OCI-LY7 (cell line): ENCODE measurements at regions not wholly inside any gene's neighbourhood (a gene's known extent, or its start where the extent isn't known, plus 50 kb on each side); places are given as distances from the start of the nearest gene placed in this dataset.
A peak's percentile ranks its signal among the peaks of the same experiment; 100 is the strongest.

Experiments
- BruUV-seq: library from RNA; stranded (reverse); fragments of 400-500 nt; replicated peaks from 2 replicates; lab custom pipeline; 2021; lab: Mats Ljungman, UMichigan
- CTCF ChIA-PET: fragments of 300-600 bp; sonication (Branson Sonifier 250); formaldehyde crosslinking; loops from one replicate; lab custom pipeline; 2022; ENCODE audit warnings: antibody characterized with exemption; ENCODE audit not compliant: unreplicated experiment; lab: Charles Lee
- POLR2A ChIA-PET: fragments of 300-600 bp; sonication (Branson Sonifier 250); formaldehyde crosslinking; loops from one replicate; lab custom pipeline; 2022; ENCODE audit warnings: antibody characterized with exemption; lab: Charles Lee
- DNase-seq: peaks from one replicate; pipeline ENCODE4 v3.0.0-alpha.2; 2015; ENCODE audit warnings: low spot score
- H2AFZ ChIP-seq: fragments of 200-600 bp; sonication (generic), shearing (Covaris generic); 2 replicates; pipeline ENCODE4 v1.6.1; 2014; ENCODE audit warnings: mild to moderate bottlenecking, antibody characterized with exemption, low read length, moderate library complexity
- H3K27ac ChIP-seq: fragments of 200-600 bp; sonication (generic); 2 replicates; pipeline ENCODE4 v1.5.1; 2014; ENCODE audit warnings: mixed run types, low read depth, mild to moderate bottlenecking, moderate library complexity, low read length, inconsistent platforms; ENCODE audit not compliant: poor library complexity, severe bottlenecking
- H3K36me3 ChIP-seq: fragments of 200-600 bp; sonication (generic); 2 replicates; pipeline ENCODE4 v1.6.1; 2014; ENCODE audit warnings: mild to moderate bottlenecking, antibody characterized with exemption, low read length, moderate library complexity, mixed read lengths; ENCODE audit not compliant: insufficient read depth
- H3K4me1 ChIP-seq: fragments of 200-600 bp; sonication (generic); 2 replicates; pipeline ENCODE4 v1.5.1; 2014; ENCODE audit warnings: mild to moderate bottlenecking, low read length; ENCODE audit not compliant: insufficient read depth, poor library complexity, severe bottlenecking
- H3K4me2 ChIP-seq: fragments of 200-600 bp; sonication (generic); 2 replicates; pipeline ENCODE4 v1.6.1; 2014; ENCODE audit warnings: mild to moderate bottlenecking, low read length
- H3K4me3 ChIP-seq: fragments of 200-600 bp; sonication (generic); 2 replicates; pipeline ENCODE4 v1.5.1; 2014; ENCODE audit warnings: mild to moderate bottlenecking, low read depth, low read length; ENCODE audit not compliant: poor library complexity, severe bottlenecking
- H3K79me2 ChIP-seq: fragments of 200-600 bp; sonication (generic); 2 replicates; pipeline ENCODE4 v1.6.1; 2016; ENCODE audit warnings: low read depth, mild to moderate bottlenecking, low read length, moderate library complexity, mixed read lengths; ENCODE audit not compliant: insufficient read depth
- H3K9me2 ChIP-seq: fragments of 200-600 bp; sonication (generic); 2 replicates; pipeline ENCODE4 v1.6.1; 2016; ENCODE audit warnings: mild to moderate bottlenecking, low read length, mixed read lengths; ENCODE audit not compliant: insufficient read depth
- H3K9me3 ChIP-seq: fragments of 200-600 bp; sonication (generic); 2 replicates; pipeline ENCODE4 v1.6.1; 2014; ENCODE audit warnings: mild to moderate bottlenecking, mixed run types, low read length, mixed read lengths
- H4K20me1 ChIP-seq: fragments of 200-600 bp; sonication (generic); 2 replicates; pipeline ENCODE4 v1.6.1; 2014; ENCODE audit warnings: mild to moderate bottlenecking, antibody characterized with exemption, low read length, moderate library complexity, mixed read lengths; ENCODE audit not compliant: insufficient read depth
- CTCF ChIP-seq: fragments of 200-600 bp; sonication (generic); conservative IDR thresholded peaks from 2 replicates; pipeline ENCODE4 v1.5.1; 2014; ENCODE audit warnings: mild to moderate bottlenecking, antibody characterized with exemption, low read length, moderate library complexity, mixed read lengths
- EZH2phosphoT487 ChIP-seq: fragments of 200-600 bp; sonication (generic); IDR thresholded peaks from 2 replicates; pipeline ENCODE4 v1.6.1; 2018; ENCODE audit warnings: low read depth, borderline replicate concordance, mild to moderate bottlenecking, mixed run types, antibody characterized with exemption, low read length, moderate library complexity, mixed read lengths
- intact Hi-C: fragments of 100-400 bp; cut with micrococcal nuclease; formaldehyde crosslinking; loops from one replicate; pipeline ENCODE4 v1.10.0; 2022; ENCODE audit not compliant: unreplicated experiment

- no TSS peak for BruUV-seq
- H3K9me3 ChIP-seq, result no peaks in the 10 kb centered on the region
- H2AFZ ChIP-seq, result no peak overlapping the region
- peaks cover 18% of the 10 kb centered on the region for H3K4me1 ChIP-seq
- POLR2A ChIA-PET, result interaction anchor here (0.5 kb wide), 1 partner anchor 1069 kb away, joined by 4 read pairs; no protein-coding TSS in a partner anchor
- no peaks in the 10 kb centered on the region for H3K79me2 ChIP-seq
- H4K20me1 ChIP-seq, result no peaks in the 10 kb centered on the region
- intact Hi-C loops, result loop anchor here (2.0 to 10.0 kb wide), 2 partner anchors 57 to 639 kb away; no protein-coding TSS in a partner anchor
- TF ChIP-seq EZH2phosphoT487 (no peak), CTCF (no peak)
- H3K4me2 ChIP-seq, result peak overlapping the region; percentile 38
- H3K9me2 ChIP-seq, result no peaks in the 10 kb centered on the region
- DNase-seq, result no peak
- CTCF ChIA-PET, result no interaction called here
- H3K4me3 ChIP-seq, result no peak overlapping the region
- H3K27ac ChIP-seq, result no peak overlapping the region
- no peaks in the 10 kb centered on the region for H3K36me3 ChIP-seq
Observed at GRCh38 chr17:77723909-77724875, 234.3 kb upstream of the TNRC6C start.

GRCh38 chr17:77724876-77725615 lies 233.5 kb upstream of the TNRC6C start:
- H3K36me3 ChIP-seq, result no peaks in the 10 kb centered on the region
- H3K79me2 ChIP-seq, result no peaks in the 10 kb centered on the region
- no peak overlapping the region for H3K4me3 ChIP-seq
- no peaks in the 10 kb centered on the region for H3K9me3 ChIP-seq
- CTCF ChIA-PET, result interaction anchor here (0.6 kb wide), 1 partner anchor 54 kb away, joined by 4 read pairs; no protein-coding TSS in a partner anchor
- no peak overlapping the region for H3K27ac ChIP-seq
- H4K20me1 ChIP-seq, result no peaks in the 10 kb centered on the region
- no TSS peak for BruUV-seq
- no peak for TF ChIP-seq EZH2phosphoT487
- TF ChIP-seq CTCF, result no peak
- peaks cover 18% of the 10 kb centered on the region for H3K4me1 ChIP-seq
- intact Hi-C loops, result loop anchor here (2.0 to 10.0 kb wide), 2 partner anchors 58 to 640 kb away; no protein-coding TSS in a partner anchor
- H3K4me2 ChIP-seq, result peak overlapping the region; percentile 38
- peak; percentile 78 for DNase-seq
- no peaks in the 10 kb centered on the region for H3K9me2 ChIP-seq
- POLR2A ChIA-PET, result interaction anchor here (0.6 kb wide), 1 partner anchor 335 kb away, joined by 3 read pairs; no protein-coding TSS in a partner anchor
- H2AFZ ChIP-seq, result no peak overlapping the region
